Gastroesophageal sphincter (tissue), 3 donors: ENCODE measurements at regions not wholly inside any gene's neighbourhood (a gene's known extent, or its start where the extent isn't known, plus 50 kb on each side); places are given as distances from the start of the nearest gene placed in this dataset.

ENCODE experiments used
- CTCF ChIP-seq, 4 experiments: fragments of 200-600 bp in 2 of 4; fragments of 450-650 bp in 2 of 4; sonication (generic) in 1 of 4; IDR thresholded peaks; one replicate each; pipeline ENCODE4 v1.5.1; 2017 to 2019; ENCODE audit warnings: antibody characterized with exemption in 4 of 4, mild to moderate bottlenecking in 2 of 4, moderate library complexity in 2 of 4
- POLR2A ChIP-seq, 2 donors: fragments of 450-650 bp; IDR thresholded peaks; one replicate each; pipeline ENCODE4 v1.6.1; 2017; ENCODE audit warnings: antibody characterized with exemption in 2 of 2, mild to moderate bottlenecking in 2 of 2, moderate library complexity in 1 of 2
- POLR2AphosphoS5 ChIP-seq: sonication (generic); formaldehyde crosslinking; IDR thresholded peaks from one replicate; pipeline ENCODE4 v1.6.1; 2017; ENCODE audit warnings: antibody characterized with exemption

GRCh38 chr1:5686925-5687706 is 305.1 kb downstream of the NPHP4 start:
- TF ChIP-seq POLR2A (IDR thresholded peaks at IDR 0.05) (no peak), CTCF (IDR thresholded peaks at IDR 0.05) (no peak), POLR2AphosphoS5 (no peak)
